Thoracic aorta (tissue), 2 donors: ENCODE measurements at regions not wholly inside any gene's neighbourhood (a gene's known extent, or its start where the extent isn't known, plus 50 kb on each side); places are given as distances from the start of the nearest gene placed in this dataset.
A peak's percentile ranks its signal among the peaks of the same experiment; 100 is the strongest.

Experiments used
- ATAC-seq: fragments of 150-250 bp; one replicate; pipeline ENCODE4 v1.8.0; 2017; ENCODE audit warnings: low read depth; ENCODE audit not compliant: insufficient number of reproducible peaks, low FRiP score
- DNase-seq: peaks from one replicate; pipeline ENCODE4 v3.0.0-alpha.2; 2020; ENCODE audit warnings: low spot score
- H3K27ac ChIP-seq, 2 donors: fragments of 200-600 bp; sonication (generic); 1 replicate in 1 of 2; 2 replicates in 1 of 2; pipeline ENCODE4 v1.5.1; 2016; ENCODE audit warnings: mild to moderate bottlenecking in 2 of 2, moderate library complexity in 2 of 2
- H3K27me3 ChIP-seq: fragments of 200-600 bp; sonication (generic); replicated peaks from 2 replicates; pipeline ENCODE4 v1.6.0; 2016; ENCODE audit warnings: mild to moderate bottlenecking; ENCODE audit not compliant: insufficient read depth
- H3K36me3 ChIP-seq: fragments of 200-600 bp; sonication (generic); one replicate; pipeline ENCODE4 v1.5.1; 2016
- H3K4me1 ChIP-seq, 2 donors: fragments of 200-600 bp; sonication (generic); 1 replicate in 1 of 2; 2 replicates in 1 of 2; pipeline versions ENCODE4 v1.5.1 to v1.6.0; 2016; ENCODE audit warnings: low read depth in 2 of 2, mild to moderate bottlenecking in 1 of 2; ENCODE audit not compliant: control insufficient read depth in 1 of 2
- H3K4me3 ChIP-seq: fragments of 200-600 bp; sonication (generic); 2 replicates; pipeline ENCODE4 v1.5.1; 2016; ENCODE audit warnings: mild to moderate bottlenecking
- H3K9me3 ChIP-seq: fragments of 200-600 bp; sonication (generic); 2 replicates; pipeline ENCODE4 v1.5.1; 2016
- TF ChIP-seq, protein P1 (sequence below): fragments of 200-600 bp; sonication (generic); IDR thresholded peaks from one replicate; pipeline ENCODE4 v1.5.1; 2019; ENCODE audit warnings: antibody characterized with exemption

DNA sequence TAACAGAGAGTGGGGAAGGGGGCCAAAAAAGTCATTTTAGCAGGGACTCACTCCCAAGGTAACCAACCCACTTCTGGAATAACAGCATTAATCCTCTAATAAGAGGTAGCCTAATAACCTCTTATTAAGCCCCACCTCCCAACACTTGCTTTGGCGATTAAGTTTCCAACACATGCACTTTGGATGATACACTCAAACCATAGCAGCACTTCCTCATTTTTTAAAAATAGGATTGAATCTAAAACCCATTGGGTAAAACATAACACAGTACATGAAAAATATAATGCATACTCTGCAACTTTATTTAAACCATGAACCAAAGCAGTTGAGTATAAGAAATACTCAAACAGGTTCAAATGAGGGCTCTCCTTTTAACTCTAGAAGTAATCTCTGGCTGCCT, 318.3 kb downstream of the HACE1 start:
- TF ChIP-seq, protein P1, sequence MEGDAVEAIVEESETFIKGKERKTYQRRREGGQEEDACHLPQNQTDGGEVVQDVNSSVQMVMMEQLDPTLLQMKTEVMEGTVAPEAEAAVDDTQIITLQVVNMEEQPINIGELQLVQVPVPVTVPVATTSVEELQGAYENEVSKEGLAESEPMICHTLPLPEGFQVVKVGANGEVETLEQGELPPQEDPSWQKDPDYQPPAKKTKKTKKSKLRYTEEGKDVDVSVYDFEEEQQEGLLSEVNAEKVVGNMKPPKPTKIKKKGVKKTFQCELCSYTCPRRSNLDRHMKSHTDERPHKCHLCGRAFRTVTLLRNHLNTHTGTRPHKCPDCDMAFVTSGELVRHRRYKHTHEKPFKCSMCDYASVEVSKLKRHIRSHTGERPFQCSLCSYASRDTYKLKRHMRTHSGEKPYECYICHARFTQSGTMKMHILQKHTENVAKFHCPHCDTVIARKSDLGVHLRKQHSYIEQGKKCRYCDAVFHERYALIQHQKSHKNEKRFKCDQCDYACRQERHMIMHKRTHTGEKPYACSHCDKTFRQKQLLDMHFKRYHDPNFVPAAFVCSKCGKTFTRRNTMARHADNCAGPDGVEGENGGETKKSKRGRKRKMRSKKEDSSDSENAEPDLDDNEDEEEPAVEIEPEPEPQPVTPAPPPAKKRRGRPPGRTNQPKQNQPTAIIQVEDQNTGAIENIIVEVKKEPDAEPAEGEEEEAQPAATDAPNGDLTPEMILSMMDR: no peak
- H3K27ac ChIP-seq: no peak overlapping the region
- peaks cover 11 to 27% of the 10 kb centered on the region in 2 donors for H3K4me1 ChIP-seq
- no peak overlapping the region for H3K4me3 ChIP-seq
- no peaks in the 10 kb centered on the region for H3K27me3 ChIP-seq
- H3K36me3 ChIP-seq: no peaks in the 10 kb centered on the region
- ATAC-seq: no peak
- H3K9me3 ChIP-seq: no peaks in the 10 kb centered on the region
- DNase-seq: no peak

DNA sequence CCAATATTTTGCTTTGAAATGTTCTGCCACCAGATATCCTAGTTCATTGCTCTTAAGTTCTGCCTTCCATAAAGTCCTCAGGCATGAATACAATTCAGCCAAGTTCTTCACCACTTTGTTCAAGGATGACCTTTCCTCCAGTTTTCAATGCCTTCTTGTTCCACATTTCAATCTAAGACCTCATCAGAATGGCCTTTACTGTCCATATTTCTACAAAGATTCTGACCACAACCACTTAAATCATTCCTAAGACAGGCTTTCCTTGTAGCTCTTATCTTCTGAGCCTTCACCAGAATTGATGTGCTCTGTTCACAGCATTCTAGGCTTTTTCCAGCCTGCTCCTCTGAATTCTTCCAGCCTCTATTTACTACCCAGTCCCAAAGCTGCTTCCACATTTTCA, 319.0 kb downstream of the HACE1 start:
- Histone ChIP-seq H3K36me3 (no peaks in the 10 kb centered on the region), H3K4me3 (no peak overlapping the region), H3K27me3 (no peaks in the 10 kb centered on the region), H3K27ac (no peak overlapping the region), H3K9me3 (no peaks in the 10 kb centered on the region), H3K4me1 (peaks cover 11 to 28% of the 10 kb centered on the region in 2 donors)
- TF ChIP-seq, protein P1: no peak
- DNase-seq (no peak), ATAC-seq (no peak)

DNA sequence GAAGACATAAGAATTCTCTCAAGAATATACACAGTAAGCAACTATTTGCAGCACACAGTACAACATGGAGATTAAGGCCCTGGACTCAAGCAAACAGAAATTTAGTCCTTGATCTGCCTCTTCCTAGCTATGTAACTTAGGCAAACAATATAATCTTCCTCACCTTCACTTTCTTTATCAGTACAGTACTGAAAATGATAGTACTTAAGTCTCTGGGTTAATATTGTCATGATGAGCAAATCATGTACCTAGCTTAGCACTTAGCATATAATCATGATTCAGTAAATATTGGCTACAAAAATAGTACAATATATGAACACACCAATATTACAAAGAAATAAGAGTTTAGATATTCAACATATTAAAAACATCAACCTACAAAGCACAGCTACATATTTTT, 320.5 kb downstream of the HACE1 start:
- Histone ChIP-seq H3K9me3 (no peaks in the 10 kb centered on the region), H3K4me1 (peaks cover 11 to 28% of the 10 kb centered on the region in 2 donors), H3K36me3 (no peaks in the 10 kb centered on the region), H3K27ac (no peak overlapping the region), H3K27me3 (no peaks in the 10 kb centered on the region), H3K4me3 (no peak overlapping the region)
- TF ChIP-seq, protein P1: no peak
- ATAC-seq (no peak), DNase-seq (no peak)

DNA sequence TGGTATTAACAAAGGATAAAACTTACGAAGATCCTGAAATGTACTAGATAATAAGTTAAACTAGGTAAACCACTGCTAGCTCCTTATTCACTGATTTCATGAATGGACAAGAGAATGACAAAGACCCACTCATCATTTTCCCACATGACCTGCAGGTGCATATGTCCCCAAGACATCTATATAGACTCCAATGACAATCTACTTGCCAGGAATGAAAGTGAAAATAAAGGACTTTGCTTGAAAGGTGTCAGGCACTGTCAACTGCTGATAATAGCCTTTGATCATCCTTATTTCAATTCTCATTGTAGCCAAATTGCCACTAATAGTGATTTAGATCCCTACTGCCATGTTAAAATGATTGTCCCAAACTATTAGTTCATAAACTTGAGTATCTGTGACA, 321.8 kb downstream of the HACE1 start:
- Histone ChIP-seq H3K36me3 (no peaks in the 10 kb centered on the region), H3K4me3 (no peak overlapping the region), H3K27me3 (no peaks in the 10 kb centered on the region), H3K27ac (peak overlapping the region in 1 of 2 donors; percentile 12), H3K4me1 (peaks cover 15 to 37% of the 10 kb centered on the region in 2 donors), H3K9me3 (no peaks in the 10 kb centered on the region)
- DNase-seq (no peak), ATAC-seq (no peak)
- TF ChIP-seq, protein P1: no peak

- Histone ChIP-seq H3K4me1 (peaks cover 20 to 44% of the 10 kb centered on the region in 2 donors), H3K27me3 (no peaks in the 10 kb centered on the region), H3K36me3 (no peaks in the 10 kb centered on the region), H3K9me3 (no peaks in the 10 kb centered on the region), H3K4me3 (no peak overlapping the region), H3K27ac (peak overlapping the region in 1 of 2 donors; percentile 12)
- TF ChIP-seq, protein P1: no peak
- no peak for DNase-seq
- peak; percentile 41 for ATAC-seq
Measured at GRCh38 chr6:104537180-104537579, 322.5 kb downstream of the HACE1 start.
